ENCODE measurements at regions not wholly inside any gene's neighbourhood (a gene's known extent, or its start where the extent isn't known, plus 50 kb on each side); places are given as distances from the start of the nearest gene placed in this dataset.

DNA sequence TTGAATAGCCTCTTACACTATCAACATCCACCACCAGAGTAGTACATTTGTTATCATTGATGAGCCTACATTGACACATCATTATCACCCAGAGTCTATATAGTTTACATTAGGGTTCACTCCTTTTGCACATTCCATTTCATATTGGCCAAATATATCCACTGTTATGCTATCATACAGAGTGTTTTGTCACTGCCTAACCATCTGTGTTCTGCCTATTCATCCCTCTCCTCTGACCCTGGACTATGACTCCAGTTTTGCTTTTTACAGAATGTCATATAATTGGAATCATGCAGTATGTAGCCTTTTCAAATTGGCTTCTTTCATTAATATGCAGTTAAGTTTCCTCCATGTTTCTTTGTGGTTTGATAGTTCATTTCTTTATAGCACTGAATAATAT, 904.7 kb downstream of the TLE1 start:
- no peaks in the 10 kb centered on the region for H3K36me3 ChIP-seq (ENCODE audit: control insufficient read depth, low read length)
- H3K9me2 ChIP-seq (replicated peaks; ENCODE audit: control insufficient read depth, low read length): no peaks in the 10 kb centered on the region
- H3K27me3 ChIP-seq (ENCODE audit: control insufficient read depth, low read length): no peaks in the 10 kb centered on the region
- no peaks in the 10 kb centered on the region for H3K79me2 ChIP-seq (ENCODE audit: control insufficient read depth, low read length)
- no peaks in the 10 kb centered on the region for H3F3A ChIP-seq (ENCODE audit: control insufficient read depth, insufficient read depth)
- TF ChIP-seq, protein P1, sequence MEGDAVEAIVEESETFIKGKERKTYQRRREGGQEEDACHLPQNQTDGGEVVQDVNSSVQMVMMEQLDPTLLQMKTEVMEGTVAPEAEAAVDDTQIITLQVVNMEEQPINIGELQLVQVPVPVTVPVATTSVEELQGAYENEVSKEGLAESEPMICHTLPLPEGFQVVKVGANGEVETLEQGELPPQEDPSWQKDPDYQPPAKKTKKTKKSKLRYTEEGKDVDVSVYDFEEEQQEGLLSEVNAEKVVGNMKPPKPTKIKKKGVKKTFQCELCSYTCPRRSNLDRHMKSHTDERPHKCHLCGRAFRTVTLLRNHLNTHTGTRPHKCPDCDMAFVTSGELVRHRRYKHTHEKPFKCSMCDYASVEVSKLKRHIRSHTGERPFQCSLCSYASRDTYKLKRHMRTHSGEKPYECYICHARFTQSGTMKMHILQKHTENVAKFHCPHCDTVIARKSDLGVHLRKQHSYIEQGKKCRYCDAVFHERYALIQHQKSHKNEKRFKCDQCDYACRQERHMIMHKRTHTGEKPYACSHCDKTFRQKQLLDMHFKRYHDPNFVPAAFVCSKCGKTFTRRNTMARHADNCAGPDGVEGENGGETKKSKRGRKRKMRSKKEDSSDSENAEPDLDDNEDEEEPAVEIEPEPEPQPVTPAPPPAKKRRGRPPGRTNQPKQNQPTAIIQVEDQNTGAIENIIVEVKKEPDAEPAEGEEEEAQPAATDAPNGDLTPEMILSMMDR (IDR thresholded peaks at IDR 0.05; ENCODE audit: low read depth, low read length, poor library complexity, severe bottlenecking): no peak
- TF ChIP-seq EZH2phosphoT487 (IDR thresholded peaks at IDR 0.05; ENCODE audit: borderline replicate concordance, low read length): no peak
- H3K4me1 ChIP-seq (ENCODE audit: control insufficient read depth, low read length): no peaks in the 10 kb centered on the region
- H3K27ac ChIP-seq (ENCODE audit: low read depth, low read length): no peak overlapping the region
- H3K9me3 ChIP-seq (ENCODE audit: control insufficient read depth, insufficient read depth, low read length): no peaks in the 10 kb centered on the region
- no peaks in the 10 kb centered on the region for H4K20me1 ChIP-seq (ENCODE audit: control insufficient read depth, insufficient read depth, low read depth, low read length)
- no peak overlapping the region for H3K4me3 ChIP-seq (ENCODE audit: low read length)
- no peak overlapping the region for H3K4me2 ChIP-seq (ENCODE audit: low read length)

DNA sequence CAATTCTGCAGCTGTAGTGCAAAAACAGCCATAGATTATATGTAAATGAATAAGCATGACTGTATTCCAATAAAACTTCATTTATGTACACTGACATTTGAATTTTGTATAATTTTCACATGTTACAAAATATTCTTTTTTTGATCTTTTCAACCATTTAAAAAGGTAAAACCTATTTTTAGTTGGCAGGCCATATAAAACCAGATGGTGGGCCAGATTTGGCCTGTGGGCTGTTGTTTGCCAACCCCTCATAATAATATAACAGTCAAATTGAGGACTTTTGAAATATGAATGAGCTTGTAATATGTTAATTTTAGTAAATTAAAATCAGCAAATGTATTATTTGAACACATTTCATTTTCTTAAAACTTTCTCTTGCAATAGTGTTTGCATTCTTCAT, 913.4 kb downstream of the TLE1 start:
- no peak for TF ChIP-seq EZH2phosphoT487 (IDR thresholded peaks at IDR 0.05; ENCODE audit: borderline replicate concordance, low read length)
- TF ChIP-seq, protein P1 (IDR thresholded peaks at IDR 0.05; ENCODE audit: low read depth, low read length, poor library complexity, severe bottlenecking): no peak
- Histone ChIP-seq H4K20me1 (ENCODE audit: control insufficient read depth, insufficient read depth, low read depth, low read length) (no peaks in the 10 kb centered on the region), H3K4me1 (ENCODE audit: control insufficient read depth, low read length) (no peaks in the 10 kb centered on the region), H3F3A (ENCODE audit: control insufficient read depth, insufficient read depth) (no peaks in the 10 kb centered on the region), H3K4me3 (ENCODE audit: low read length) (no peak overlapping the region), H3K9me3 (ENCODE audit: control insufficient read depth, insufficient read depth, low read length) (no peaks in the 10 kb centered on the region), H3K27me3 (ENCODE audit: control insufficient read depth, low read length) (no peaks in the 10 kb centered on the region), H3K79me2 (ENCODE audit: control insufficient read depth, low read length) (no peaks in the 10 kb centered on the region), H3K36me3 (ENCODE audit: control insufficient read depth, low read length) (no peaks in the 10 kb centered on the region), H3K4me2 (ENCODE audit: low read length) (no peak overlapping the region), H3K9me2 (replicated peaks; ENCODE audit: control insufficient read depth, low read length) (no peaks in the 10 kb centered on the region), H3K27ac (ENCODE audit: low read depth, low read length) (no peak overlapping the region)

DNA sequence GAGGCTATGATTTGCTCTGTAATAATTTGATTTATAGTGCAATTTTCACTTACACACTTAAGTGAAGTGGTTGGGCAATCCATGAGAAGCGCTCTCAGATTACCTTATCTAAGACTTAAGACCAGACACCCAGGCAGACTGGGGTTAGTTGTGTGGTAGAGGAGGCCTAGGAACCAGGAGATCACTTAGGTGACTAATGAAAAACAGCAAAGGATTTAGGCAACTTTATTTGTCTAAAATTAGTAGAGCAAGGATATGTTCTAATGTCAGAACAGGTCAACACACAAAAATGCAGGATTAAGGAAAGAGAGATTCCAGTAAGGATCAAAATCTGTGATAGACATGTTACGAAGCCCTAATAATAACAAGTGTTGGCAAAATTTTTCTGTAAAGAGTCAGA, 913.8 kb downstream of the TLE1 start:
- Histone ChIP-seq H3K4me3 (ENCODE audit: low read length) (no peak overlapping the region), H3K4me1 (ENCODE audit: control insufficient read depth, low read length) (no peaks in the 10 kb centered on the region), H3K4me2 (ENCODE audit: low read length) (no peak overlapping the region), H3K9me3 (ENCODE audit: control insufficient read depth, insufficient read depth, low read length) (no peaks in the 10 kb centered on the region), H3F3A (ENCODE audit: control insufficient read depth, insufficient read depth) (no peaks in the 10 kb centered on the region), H3K9me2 (replicated peaks; ENCODE audit: control insufficient read depth, low read length) (no peaks in the 10 kb centered on the region), H3K27me3 (ENCODE audit: control insufficient read depth, low read length) (no peaks in the 10 kb centered on the region), H3K79me2 (ENCODE audit: control insufficient read depth, low read length) (no peaks in the 10 kb centered on the region), H3K36me3 (ENCODE audit: control insufficient read depth, low read length) (no peaks in the 10 kb centered on the region), H4K20me1 (ENCODE audit: control insufficient read depth, insufficient read depth, low read depth, low read length) (no peaks in the 10 kb centered on the region), H3K27ac (ENCODE audit: low read depth, low read length) (no peak overlapping the region)
- TF ChIP-seq, protein P1 (IDR thresholded peaks at IDR 0.05; ENCODE audit: low read depth, low read length, poor library complexity, severe bottlenecking): no peak
- no peak for TF ChIP-seq EZH2phosphoT487 (IDR thresholded peaks at IDR 0.05; ENCODE audit: borderline replicate concordance, low read length)
